ENCODE measurements at regions not wholly inside any gene's neighbourhood (a gene's known extent, or its start where the extent isn't known, plus 50 kb on each side); places are given as distances from the start of the nearest gene placed in this dataset.

GRCh38 chr9:135402048-135402738 is 77.4 kb upstream of the PPP1R26 start:
- no peak overlapping the region for H3K9ac ChIP-seq (ENCODE audit: control insufficient read depth, extremely low read depth, insufficient read depth, low read length)
- no peak overlapping the region for H3K4me2 ChIP-seq (ENCODE audit: control insufficient read depth, extremely low read depth, insufficient read depth, low read depth, low read length)
- H3K27me3 ChIP-seq (ENCODE audit: control insufficient read depth, extremely low read depth, insufficient read depth, low read length): no peaks in the 10 kb centered on the region
- TF ChIP-seq CTCF (optimal IDR thresholded peaks at IDR 0.05 in 1 of 3, IDR thresholded peaks at IDR 0.05 in 1 of 3, conservative IDR thresholded peaks at IDR 0.05 in 1 of 3; ENCODE audit: extremely low read depth in 1 of 3, insufficient read depth in 2 of 3, low read length in 3 of 3): no peak
- TF ChIP-seq EZH2 (IDR thresholded peaks at IDR 0.05; ENCODE audit: low read length): no peak
- H4K20me1 ChIP-seq (ENCODE audit: control insufficient read depth, extremely low read depth, insufficient read depth, low read length): no peaks in the 10 kb centered on the region
- no peak for FAIRE-seq
- no peaks in the 10 kb centered on the region for H3K36me3 ChIP-seq (ENCODE audit: control insufficient read depth in 2 of 2, extremely low read depth in 1 of 2, insufficient read depth in 2 of 2, low read length in 2 of 2)
- no peak for DNase-seq (ENCODE audit: low read depth, low spot score)
- H3K9me1 ChIP-seq (ENCODE audit: control insufficient read depth, extremely low read depth, insufficient read depth, low read length): no peaks in the 10 kb centered on the region
- H3K27ac ChIP-seq (ENCODE audit: control insufficient read depth, insufficient read depth, low read length): no peak overlapping the region
- no peaks in the 10 kb centered on the region for H3K4me1 ChIP-seq (ENCODE audit: control insufficient read depth, extremely low read depth, insufficient read depth, low read length)
- no peaks in the 10 kb centered on the region for H3K79me2 ChIP-seq (ENCODE audit: control insufficient read depth, insufficient read depth, low read length)
- dilution Hi-C loops (cut with MboI; ENCODE audit: extremely low pct_ligation_motif_present, low sequenced_read_pairs): no loop called here
- H2AFZ ChIP-seq (ENCODE audit: control insufficient read depth, low read length): no peak overlapping the region
- peaks cover 2% of the 10 kb centered on the region for H3K9me3 ChIP-seq (ENCODE audit: control insufficient read depth, low read depth, low read length)
- H3K4me3 ChIP-seq (ENCODE audit: control insufficient read depth in 2 of 3, extremely low read depth in 1 of 3, insufficient read depth in 2 of 3, low read depth in 1 of 3, low read length in 3 of 3): no peak overlapping the region

- Histone ChIP-seq H3K36me3 (ENCODE audit: control insufficient read depth in 2 of 2, extremely low read depth in 1 of 2, insufficient read depth in 2 of 2, low read length in 2 of 2) (no peaks in the 10 kb centered on the region), H4K20me1 (ENCODE audit: control insufficient read depth, extremely low read depth, insufficient read depth, low read length) (no peaks in the 10 kb centered on the region), H3K27me3 (ENCODE audit: control insufficient read depth, extremely low read depth, insufficient read depth, low read length) (no peaks in the 10 kb centered on the region), H3K27ac (ENCODE audit: control insufficient read depth, insufficient read depth, low read length) (no peak overlapping the region), H3K4me1 (ENCODE audit: control insufficient read depth, extremely low read depth, insufficient read depth, low read length) (no peaks in the 10 kb centered on the region), H3K4me3 (ENCODE audit: control insufficient read depth in 2 of 3, extremely low read depth in 1 of 3, insufficient read depth in 2 of 3, low read depth in 1 of 3, low read length in 3 of 3) (no peak overlapping the region), H3K79me2 (ENCODE audit: control insufficient read depth, insufficient read depth, low read length) (no peaks in the 10 kb centered on the region), H2AFZ (ENCODE audit: control insufficient read depth, low read length) (no peak overlapping the region), H3K9me3 (ENCODE audit: control insufficient read depth, low read depth, low read length) (no peaks in the 10 kb centered on the region), H3K9ac (ENCODE audit: control insufficient read depth, extremely low read depth, insufficient read depth, low read length) (no peak overlapping the region), H3K9me1 (ENCODE audit: control insufficient read depth, extremely low read depth, insufficient read depth, low read length) (no peaks in the 10 kb centered on the region), H3K4me2 (ENCODE audit: control insufficient read depth, extremely low read depth, insufficient read depth, low read depth, low read length) (no peak overlapping the region)
- TF ChIP-seq EZH2 (IDR thresholded peaks at IDR 0.05; ENCODE audit: low read length) (no peak), CTCF (optimal IDR thresholded peaks at IDR 0.05 in 1 of 3, IDR thresholded peaks at IDR 0.05 in 1 of 3, conservative IDR thresholded peaks at IDR 0.05 in 1 of 3; ENCODE audit: extremely low read depth in 1 of 3, insufficient read depth in 2 of 3, low read length in 3 of 3) (no peak)
- FAIRE-seq (no peak), DNase-seq (ENCODE audit: low read depth, low spot score) (no peak)
- dilution Hi-C loops (cut with MboI; ENCODE audit: extremely low pct_ligation_motif_present, low sequenced_read_pairs): no loop called here
These were observed 76.6 kb upstream of the PPP1R26 start for GRCh38 chr9:135402739-135403695.

Data from keratinocyte (primary cell).